Naive thymus-derived CD4-positive, alpha-beta T cell (primary cell): ENCODE measurements at regions not wholly inside any gene's neighbourhood (a gene's known extent, or its start where the extent isn't known, plus 50 kb on each side); places are given as distances from the start of the nearest gene placed in this dataset.
"Not testable (repeated sequence)": the region's sequence is repeated elsewhere in the genome, so short reads cannot be mapped to it uniquely, and the experiment has no call there.

ENCODE experiments used
- ATAC-seq: fragments of 150-1000 bp; cut with Tn5 transposase; 2 replicates; pipeline ENCODE4 v1.10.0; 2021; ENCODE audit warnings: mild to moderate bottlenecking, moderate library complexity
- CTCF ChIA-PET: fragments of 350-600 bp; sonication (Branson Sonifier 250); formaldehyde crosslinking; loops from one replicate; lab custom pipeline; 2021; ENCODE audit warnings: antibody characterized with exemption; lab: Charles Lee
- POLR2A ChIA-PET: fragments of 350-600 bp; sonication (Branson Sonifier 250); formaldehyde crosslinking; loops from one replicate; lab custom pipeline; 2021; ENCODE audit warnings: antibody characterized with exemption, inconsistent platforms; lab: Charles Lee
- DNase-seq, 9 donors: peaks; one replicate each; pipeline versions ENCODE4 v3.0.0 to v3.0.0-alpha.2; 2020 to 2022; ENCODE audit warnings: mixed read lengths in 1 of 9
- H3K27ac ChIP-seq: one replicate; pipeline ENCODE4 v1.7.0; 2013; ENCODE audit warnings: mild to moderate bottlenecking, low read depth, low read length, moderate library complexity
- H3K27me3 ChIP-seq, 2 donors: one replicate each; pipeline ENCODE4 v1.7.0; 2013; ENCODE audit warnings: low read length in 2 of 2, mild to moderate bottlenecking in 2 of 2, moderate library complexity in 2 of 2; ENCODE audit not compliant: control insufficient read depth in 2 of 2, insufficient read depth in 2 of 2
- H3K36me3 ChIP-seq, 3 experiments: 1 replicate in 2 of 3; 2 replicates in 1 of 3; pipeline ENCODE4 v1.7.0; 2013; ENCODE audit warnings: low read length in 3 of 3, mild to moderate bottlenecking in 3 of 3, moderate library complexity in 1 of 3; ENCODE audit not compliant: insufficient read depth in 3 of 3, control insufficient read depth in 2 of 3
- H3K4me1 ChIP-seq, 2 donors: one replicate each; pipeline ENCODE4 v1.7.0; 2013; ENCODE audit warnings: low read length in 2 of 2, mild to moderate bottlenecking in 2 of 2, moderate library complexity in 1 of 2; ENCODE audit not compliant: control insufficient read depth in 2 of 2, insufficient read depth in 2 of 2
- H3K4me3 ChIP-seq: 2 replicates; pipeline ENCODE4 v1.7.0; 2013; ENCODE audit warnings: mild to moderate bottlenecking, low read length
- H3K9me3 ChIP-seq, 3 experiments: 1 replicate in 2 of 3; 2 replicates in 1 of 3; pipeline ENCODE4 v1.7.0; 2013; ENCODE audit warnings: low read length in 3 of 3; ENCODE audit not compliant: control insufficient read depth in 2 of 3
- H3K27ac Mint-ChIP-seq, 9 donors: one replicate each; pipeline ENCODE4 v1.8.0; 2020 to 2022; ENCODE audit warnings: mixed read lengths in 9 of 9, mild to moderate bottlenecking in 8 of 9, moderate library complexity in 5 of 9, inconsistent platforms in 2 of 9
- H3K27me3 Mint-ChIP-seq, 5 donors: one replicate each; pipeline ENCODE4 v1.8.0; 2021 to 2022; ENCODE audit warnings: mixed read lengths in 5 of 5, mild to moderate bottlenecking in 1 of 5
- H3K36me3 Mint-ChIP-seq, 5 donors: one replicate each; pipeline ENCODE4 v1.8.0; 2020 to 2022; ENCODE audit warnings: mixed read lengths in 5 of 5, mild to moderate bottlenecking in 3 of 5, inconsistent platforms in 1 of 5
- H3K4me1 Mint-ChIP-seq, 7 donors: one replicate each; pipeline ENCODE4 v1.8.0; 2020 to 2022; ENCODE audit warnings: mixed read lengths in 7 of 7, mild to moderate bottlenecking in 3 of 7, inconsistent platforms in 1 of 7
- H3K4me3 Mint-ChIP-seq, 10 donors: one replicate each; pipeline ENCODE4 v1.8.0; 2020 to 2022; ENCODE audit warnings: mild to moderate bottlenecking in 10 of 10, mixed read lengths in 10 of 10, moderate library complexity in 6 of 10, inconsistent platforms in 2 of 10
- H3K9me3 Mint-ChIP-seq, 11 donors: one replicate each; pipeline ENCODE4 v1.8.0; 2020 to 2022; ENCODE audit warnings: mixed read lengths in 11 of 11, mild to moderate bottlenecking in 4 of 11, inconsistent platforms in 1 of 11, moderate library complexity in 1 of 11
- intact Hi-C, 2 donors: fragments of 100-400 bp; cut with micrococcal nuclease; formaldehyde crosslinking; loops; one replicate each; pipeline ENCODE4 v1.15.1; 2023

DNA sequence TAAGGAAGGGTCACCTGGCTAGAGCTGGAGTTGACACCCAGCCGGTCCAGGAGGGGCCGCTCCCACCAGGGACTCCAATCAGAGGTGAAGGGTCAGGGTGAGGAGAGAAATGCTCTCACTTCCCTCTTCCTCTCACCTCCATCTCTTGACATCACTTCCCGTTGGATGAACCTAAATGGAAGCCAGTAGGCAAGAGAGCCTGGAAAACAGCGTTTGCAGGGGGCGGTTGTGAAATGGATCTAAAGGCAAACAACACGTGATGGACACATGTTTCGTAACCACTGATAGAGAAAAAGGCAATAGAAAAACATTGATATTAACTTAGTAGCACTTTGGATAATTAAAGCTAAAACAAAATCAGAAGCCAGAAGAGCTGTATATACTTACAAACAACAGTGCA is 105.6 kb upstream of the FOXA2 start:
- Mint-ChIP-seq H3K9me3 (peaks cover 0 to 2% (median 0%) of the 10 kb centered on the region in 11 donors), H3K4me1 (no peaks in the 10 kb centered on the region), H3K27ac (no peak overlapping the region), H3K27me3 (peaks cover 0 to 28% (median 17%) of the 10 kb centered on the region in 5 donors), H3K4me3 (no peak overlapping the region), H3K36me3 (no peaks in the 10 kb centered on the region)
- Histone ChIP-seq H3K9me3 (no peaks in the 10 kb centered on the region), H3K27ac (no peak overlapping the region), H3K4me1 (no peaks in the 10 kb centered on the region), H3K36me3 (no peaks in the 10 kb centered on the region), H3K27me3 (no peaks in the 10 kb centered on the region), H3K4me3 (no peak overlapping the region)
- intact Hi-C loops, result loop anchor here (2.0 to 10.0 kb wide), 3 partner anchors 555 to 915 kb away; partner anchors contain the start of genes CST9 (in 1 of the 2) and CSTL1 (in 1 of the 2)
- CTCF ChIA-PET, result no interaction called here
- POLR2A ChIA-PET, result no interaction called here
- ATAC-seq (no peak), DNase-seq (no peak)

DNA sequence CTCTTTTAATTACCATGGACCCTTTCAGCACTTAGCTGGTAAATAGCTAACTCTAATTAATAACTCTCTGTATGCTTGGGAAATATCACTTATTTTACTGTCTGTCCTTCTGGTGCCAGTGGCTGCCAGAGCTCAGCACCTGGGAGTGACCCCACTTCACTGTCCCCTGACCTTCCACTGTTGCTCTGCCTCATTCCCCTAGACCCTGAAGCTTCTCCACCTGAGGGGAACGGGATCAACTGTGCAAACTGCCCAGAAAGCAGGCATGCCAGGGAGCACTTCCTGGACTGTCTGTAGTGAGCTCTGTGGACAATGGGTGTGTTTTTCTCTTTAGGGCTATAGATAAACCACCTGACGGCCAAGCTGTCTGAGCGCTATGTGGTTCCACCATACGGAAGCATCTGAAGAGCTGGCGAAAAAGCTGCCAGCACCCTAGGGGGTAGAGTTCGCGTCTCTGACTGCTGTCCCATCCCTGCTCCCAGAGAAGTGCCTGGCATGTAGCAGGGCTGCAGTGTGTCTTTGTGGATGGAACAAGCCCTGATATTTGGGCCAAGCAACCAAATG is 106.3 kb upstream of the FOXA2 start:
- ATAC-seq, result no peak
- ChIA-PET CTCF (interaction anchor here (0.7 kb wide), 1 partner anchor 9 kb away, joined by 3 read pairs; no protein-coding TSS in a partner anchor), POLR2A (no interaction called here)
- H3K36me3 Mint-ChIP-seq, result no peaks in the 10 kb centered on the region
- H3K27me3 Mint-ChIP-seq, result peaks cover 0 to 28% (median 12%) of the 10 kb centered on the region in 5 donors
- Histone ChIP-seq H3K4me3 (no peak overlapping the region), H3K4me1 (no peaks in the 10 kb centered on the region), H3K9me3 (no peaks in the 10 kb centered on the region), H3K27ac (no peak overlapping the region), H3K27me3 (no peaks in the 10 kb centered on the region), H3K36me3 (no peaks in the 10 kb centered on the region)
- intact Hi-C loops, result loop anchor here (1.0 to 10.0 kb wide), 4 partner anchors 545 to 914 kb away; partner anchors contain the start of genes CST9 (in 1 of the 2) and CSTL1 (in 1 of the 2)
- H3K4me3 Mint-ChIP-seq, result no peak overlapping the region
- H3K4me1 Mint-ChIP-seq, result no peaks in the 10 kb centered on the region
- H3K9me3 Mint-ChIP-seq, result peaks cover 0 to 2% (median 0%) of the 10 kb centered on the region in 11 donors
- DNase-seq, result no peak
- H3K27ac Mint-ChIP-seq, result no peak overlapping the region

GRCh38 chr20:22691369-22692118 is 107.2 kb upstream of the FOXA2 start:
- POLR2A ChIA-PET, result no interaction called here
- intact Hi-C loops, result loop anchor here (1.0 to 10.0 kb wide), 4 partner anchors 544 to 913 kb away; partner anchors contain the start of genes CST9 (in 1 of the 2) and CSTL1 (in 1 of the 2)
- H3K4me3 Mint-ChIP-seq, result no peak overlapping the region
- peak in 6 of 9 donors; percentile 10 to 47 (median 37) for DNase-seq
- H3K4me3 ChIP-seq, result no peak overlapping the region
- no peak overlapping the region for H3K27ac ChIP-seq
- no peaks in the 10 kb centered on the region for H3K9me3 ChIP-seq
- H3K36me3 ChIP-seq, result no peaks in the 10 kb centered on the region
- ATAC-seq, result peak; percentile 68
- no peaks in the 10 kb centered on the region for H3K36me3 Mint-ChIP-seq
- H3K27ac Mint-ChIP-seq, result no peak overlapping the region
- no peaks in the 10 kb centered on the region for H3K4me1 ChIP-seq
- CTCF ChIA-PET, result interaction anchor here (1.0 to 1.7 kb wide), 2 partner anchors 10 to 649 kb away, joined by 3 to 5 read pairs; no protein-coding TSS in a partner anchor
- no peaks in the 10 kb centered on the region for H3K27me3 ChIP-seq
- no peaks in the 10 kb centered on the region for H3K4me1 Mint-ChIP-seq
- peaks cover 0 to 2% (median 0%) of the 10 kb centered on the region in 11 donors for H3K9me3 Mint-ChIP-seq
- H3K27me3 Mint-ChIP-seq, result peaks cover 0 to 24% (median 12%) of the 10 kb centered on the region in 5 donors

GRCh38 chr20:22692119-22692475 is 107.7 kb upstream of the FOXA2 start:
- no peaks in the 10 kb centered on the region for H3K4me1 ChIP-seq
- Mint-ChIP-seq H3K27ac (no peak overlapping the region), H3K27me3 (peaks cover 0 to 18% (median 12%) of the 10 kb centered on the region in 5 donors), H3K9me3 (peaks cover 0 to 2% (median 0%) of the 10 kb centered on the region in 11 donors), H3K4me3 (no peak overlapping the region), H3K36me3 (no peaks in the 10 kb centered on the region), H3K4me1 (no peaks in the 10 kb centered on the region)
- ATAC-seq (no peak), DNase-seq (no peak)
- CTCF ChIA-PET, result interaction anchor here (1.0 to 1.7 kb wide), 2 partner anchors 10 to 648 kb away, joined by 3 to 5 read pairs; no protein-coding TSS in a partner anchor
- H3K4me3 ChIP-seq, result no peak overlapping the region
- H3K27me3 ChIP-seq, result no peaks in the 10 kb centered on the region
- POLR2A ChIA-PET, result no interaction called here
- H3K27ac ChIP-seq, result no peak overlapping the region
- no peaks in the 10 kb centered on the region for H3K9me3 ChIP-seq
- H3K36me3 ChIP-seq, result no peaks in the 10 kb centered on the region
- intact Hi-C loops, result loop anchor here (10.0 kb wide), 2 partner anchors 743 to 913 kb away; partner anchors contain the start of genes CST9 (in 1 of the 2) and CSTL1 (in 1 of the 2)

GRCh38 chr20:22692620-22693019 is 108.2 kb upstream of the FOXA2 start:
- H3K36me3 Mint-ChIP-seq, H3K4me3 Mint-ChIP-seq, H3K36me3 ChIP-seq, H3K4me1 ChIP-seq, H3K4me3 ChIP-seq, H3K4me1 Mint-ChIP-seq, H3K9me3 ChIP-seq, DNase-seq, ATAC-seq, H3K27ac ChIP-seq, H3K27ac Mint-ChIP-seq, H3K27me3 ChIP-seq, POLR2A ChIA-PET, H3K9me3 Mint-ChIP-seq: not testable (repeated sequence)
- H3K27me3 Mint-ChIP-seq, result peaks cover 0 to 13% (median 12%) of the 10 kb centered on the region in 5 donors
- intact Hi-C loops, result loop anchor here (10.0 kb wide), 2 partner anchors 742 to 912 kb away; partner anchors contain the start of genes CST9 (in 1 of the 2) and CSTL1 (in 1 of the 2)
- CTCF ChIA-PET, result interaction anchor here (1.0 to 1.7 kb wide), 2 partner anchors 9 to 648 kb away, joined by 3 to 5 read pairs; no protein-coding TSS in a partner anchor

DNA sequence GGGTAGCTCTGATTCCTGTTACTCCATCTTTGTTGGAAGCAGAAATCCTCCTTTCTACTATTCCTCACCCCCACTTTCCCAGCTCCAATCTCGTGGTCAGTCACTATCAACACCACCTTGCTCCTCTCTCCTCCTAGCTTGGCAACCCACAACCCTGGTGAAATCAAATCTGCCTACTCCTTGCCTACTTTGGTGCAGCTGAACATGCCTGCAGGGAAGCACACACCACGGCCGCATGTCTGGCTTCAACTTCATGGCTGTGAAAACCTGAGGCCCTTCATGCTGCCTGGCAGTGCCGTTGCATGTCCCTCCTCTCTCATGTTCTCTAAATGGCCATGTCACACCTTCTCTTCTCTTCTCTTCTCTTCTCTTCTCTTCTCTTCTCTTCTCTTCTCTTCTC is 112.4 kb upstream of the FOXA2 start:
- ATAC-seq (no peak), DNase-seq (no peak)
- Mint-ChIP-seq H3K9me3 (peaks cover 0 to 3% (median 0%) of the 10 kb centered on the region in 11 donors), H3K27me3 (no peaks in the 10 kb centered on the region), H3K27ac (no peak overlapping the region), H3K4me1 (no peaks in the 10 kb centered on the region), H3K4me3 (no peak overlapping the region), H3K36me3 (no peaks in the 10 kb centered on the region)
- no peaks in the 10 kb centered on the region for H3K27me3 ChIP-seq
- no peak overlapping the region for H3K27ac ChIP-seq
- no peaks in the 10 kb centered on the region for H3K4me1 ChIP-seq
- H3K36me3 ChIP-seq, result no peaks in the 10 kb centered on the region
- POLR2A ChIA-PET, result no interaction called here
- intact Hi-C loops, result loop anchor here (10.0 kb wide), 2 partner anchors 738 to 908 kb away; partner anchors contain the start of genes CST9 (in 1 of the 2) and CSTL1 (in 1 of the 2)
- no peak overlapping the region for H3K4me3 ChIP-seq
- CTCF ChIA-PET, result no interaction called here
- no peaks in the 10 kb centered on the region for H3K9me3 ChIP-seq
